NCI-H446 (cell line): ENCODE measurements at regions not wholly inside any gene's neighbourhood (a gene's known extent, or its start where the extent isn't known, plus 50 kb on each side); places are given as distances from the start of the nearest gene placed in this dataset.
"Not testable (repeated sequence)": the region's sequence is repeated elsewhere in the genome, so short reads cannot be mapped to it uniquely, and the experiment has no call there.

Experiments
- DNase-seq, 2 experiments: peaks; one replicate each; lab custom pipeline; 2025; lab: John Stamatoyannopoulos, UW

DNA sequence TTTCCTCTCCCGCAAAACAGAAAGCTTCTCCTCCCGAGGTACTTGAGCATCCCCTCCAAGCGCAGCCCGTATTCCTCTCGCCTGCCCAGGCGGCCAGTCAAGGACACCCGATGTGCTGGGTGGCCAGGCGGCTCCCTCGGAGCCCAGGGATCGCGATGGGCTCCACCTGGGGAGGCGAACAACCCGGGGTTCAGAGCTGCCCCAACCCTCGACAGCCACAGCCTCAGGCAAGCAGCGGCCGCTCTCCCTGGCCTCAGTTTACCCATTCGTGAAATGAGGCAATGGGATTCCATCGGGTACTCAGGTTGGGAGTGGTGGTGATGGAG lies 147.4 kb downstream of the CYP26A1 start:
- DNase-seq: no peak

DNA sequence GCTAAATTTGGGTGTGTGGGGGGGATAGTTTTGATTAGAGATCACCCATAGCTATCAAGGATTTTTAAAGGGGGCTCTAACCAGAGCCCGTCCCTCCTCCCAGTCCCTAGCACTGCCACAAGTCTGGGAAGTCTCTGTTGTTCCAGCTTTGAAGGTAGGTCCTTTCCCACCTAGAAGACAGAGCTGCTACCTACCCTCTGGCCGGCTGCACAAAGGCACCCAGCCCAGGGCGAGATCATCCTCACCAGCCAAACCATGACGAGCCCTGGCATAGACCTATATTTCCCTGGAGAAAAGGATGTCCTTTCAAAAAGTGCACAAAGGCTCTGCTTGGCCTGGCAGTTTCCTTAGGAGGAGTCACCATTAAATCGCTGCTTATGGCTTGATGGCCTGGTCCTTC lies 147.8 kb downstream of the CYP26A1 start:
- DNase-seq: no peak

- DNase-seq: no peak
Measured at GRCh38 chr10:93222211-93222754, 148.6 kb downstream of the CYP26A1 start.

DNA sequence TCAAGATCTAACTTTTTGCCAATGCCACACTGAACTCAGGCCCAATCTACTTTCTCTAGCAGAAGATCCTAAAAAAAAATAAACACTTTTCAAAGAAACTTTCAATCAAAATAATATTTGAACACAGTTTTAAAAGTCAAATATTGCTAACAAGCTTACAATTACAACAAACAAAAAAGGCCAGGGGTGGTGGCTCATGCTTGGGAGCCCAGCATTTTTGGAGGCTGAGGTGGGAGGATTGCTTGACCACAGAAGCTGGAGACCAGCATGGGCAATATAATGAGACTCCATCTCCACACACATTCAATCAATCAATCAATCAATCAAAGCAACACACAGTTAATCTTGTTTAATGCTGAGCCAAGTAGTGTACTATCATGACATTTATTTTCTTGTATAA lies 149.2 kb downstream of the CYP26A1 start:
- DNase-seq: no peak

GRCh38 chr10:93223336-93223735 lies 149.6 kb downstream of the CYP26A1 start:
- no peak for DNase-seq

GRCh38 chr10:93224005-93224779 lies 150.5 kb downstream of the CYP26A1 start:
- no peak for DNase-seq

DNA sequence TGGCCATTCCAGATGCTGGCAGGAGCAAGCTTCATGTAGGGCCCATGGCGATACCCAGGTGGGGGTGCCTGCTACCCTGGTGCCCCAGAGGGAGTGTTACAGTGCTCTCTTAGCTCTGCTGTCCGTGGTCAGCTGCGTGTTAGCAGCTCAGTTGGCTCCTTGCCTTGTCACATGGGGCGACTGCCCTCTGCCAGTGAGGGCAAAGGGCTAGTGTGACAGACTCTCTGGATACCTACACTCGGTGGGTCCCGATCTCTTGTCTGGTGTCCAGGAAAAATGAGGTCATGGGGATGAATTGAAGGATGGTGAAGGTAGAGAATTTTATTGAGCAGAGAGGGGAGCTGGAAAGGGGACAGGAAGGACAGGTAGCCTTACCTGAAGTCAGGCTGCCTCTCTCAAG lies 152.2 kb downstream of the CYP26A1 start:
- DNase-seq: no peak

DNA sequence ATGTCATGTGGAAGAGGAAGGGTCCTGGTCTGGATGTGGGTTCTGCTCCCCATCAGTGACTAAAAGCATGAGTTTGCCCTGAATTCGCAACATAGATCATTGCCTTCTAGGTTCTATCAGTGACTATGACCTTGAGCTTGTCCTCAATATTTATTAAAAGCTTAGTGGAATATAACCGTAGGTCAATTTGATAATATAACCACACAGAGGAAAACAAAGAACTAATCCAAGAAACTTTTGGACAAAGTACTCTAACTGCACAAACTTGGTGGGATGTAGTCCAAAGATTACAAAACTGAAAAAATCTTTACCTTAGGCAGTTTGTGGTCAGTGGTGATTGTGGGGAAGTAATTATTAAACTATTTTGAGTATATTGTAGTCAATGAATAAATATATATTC lies 152.9 kb downstream of the CYP26A1 start:
- DNase-seq: no peak

GRCh38 chr10:93230596-93230995 lies 156.9 kb downstream of the CYP26A1 start:
- DNase-seq: not testable (repeated sequence)

- DNase-seq: not testable (repeated sequence)
Measured at GRCh38 chr10:93232159-93232558, 158.5 kb downstream of the CYP26A1 start.

- DNase-seq: not testable (repeated sequence)
Measured at GRCh38 chr10:93234940-93235339, 161.2 kb downstream of the CYP26A1 start.

- no peak for DNase-seq
Measured at GRCh38 chr10:93235686-93236085, 162.0 kb downstream of the CYP26A1 start.

DNA sequence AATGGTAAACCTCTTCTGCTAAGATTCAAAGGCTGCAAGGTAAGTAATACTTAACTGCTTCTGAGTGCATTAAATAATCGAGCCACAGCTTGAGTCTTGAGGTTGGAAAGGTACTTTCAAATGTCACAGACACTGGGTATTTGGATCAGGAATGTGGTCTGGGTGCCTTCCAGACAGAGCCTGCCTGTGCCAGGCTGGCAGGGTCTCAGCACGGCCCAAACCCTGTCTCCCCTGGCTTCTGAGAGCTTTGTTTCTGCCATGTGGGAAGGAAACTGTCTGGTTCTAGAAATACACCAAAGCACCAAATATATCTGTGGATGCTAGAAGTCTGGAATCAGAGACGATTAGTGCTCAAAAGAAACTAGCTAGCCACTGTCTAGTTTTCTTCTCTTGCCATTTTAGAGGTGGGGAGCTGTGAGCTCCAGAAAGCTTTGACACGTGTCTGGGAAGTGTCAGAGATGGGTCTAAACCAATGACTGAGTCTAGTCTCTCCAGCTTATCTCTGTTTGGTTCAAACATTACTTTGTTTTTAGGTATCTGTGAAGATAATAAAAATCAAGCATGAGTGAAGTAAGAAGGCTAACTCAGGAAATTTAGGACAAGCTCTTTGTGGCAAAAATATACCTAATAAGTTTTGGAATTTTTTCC lies 162.8 kb downstream of the CYP26A1 start:
- no peak for DNase-seq

DNA sequence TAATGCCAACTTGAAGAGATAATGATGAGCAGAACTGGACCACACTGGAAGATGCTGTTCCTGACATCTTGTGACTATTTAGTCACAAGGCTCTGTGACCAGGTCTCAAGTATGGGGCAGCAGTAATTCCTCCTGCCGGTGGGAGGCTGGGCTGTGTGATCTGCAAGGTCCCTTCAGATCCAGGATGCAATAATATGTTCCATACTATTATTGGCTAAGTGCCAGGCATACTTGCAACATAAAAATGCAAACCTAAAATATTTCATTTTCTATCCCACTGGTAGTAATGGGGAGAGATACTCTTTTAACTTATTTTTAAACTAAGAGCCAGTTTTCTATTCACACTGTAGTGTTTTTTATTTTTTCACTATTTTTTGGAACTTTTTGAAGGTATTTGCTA lies 171.5 kb downstream of the CYP26A1 start:
- no peak for DNase-seq

- DNase-seq: no peak
Measured at GRCh38 chr10:93245779-93246178, 172.1 kb downstream of the CYP26A1 start.

DNA sequence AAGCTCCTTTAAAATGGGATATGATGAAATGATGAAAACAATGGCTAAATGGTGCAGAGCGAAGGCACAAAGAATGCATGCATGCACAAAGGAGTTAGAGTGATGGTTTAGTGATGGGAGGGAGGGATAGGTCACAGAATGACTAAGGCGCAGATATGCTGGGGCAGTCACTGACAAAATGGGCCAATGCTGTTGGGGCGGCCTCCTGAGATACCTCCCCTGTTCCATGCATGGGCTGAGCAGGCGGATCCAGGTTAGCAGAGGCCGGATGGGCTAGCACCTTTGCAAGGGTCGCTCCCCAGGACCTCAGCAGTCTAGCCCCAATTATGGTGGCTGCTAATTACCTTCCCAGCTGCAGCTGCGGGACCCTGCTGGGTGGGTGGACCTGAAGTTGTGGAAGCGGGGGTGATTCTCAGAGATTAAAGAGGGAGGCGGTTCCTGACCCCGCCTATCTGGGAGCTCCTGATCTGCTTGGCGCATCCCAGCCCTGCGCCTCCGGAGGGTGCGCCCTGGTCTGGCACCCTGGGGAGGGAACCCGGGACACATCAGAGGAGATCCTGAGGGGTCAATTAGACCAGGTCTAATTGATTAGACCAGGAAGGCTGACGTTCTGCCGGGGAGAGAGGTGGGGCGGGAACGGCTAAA lies 175.0 kb downstream of the CYP26A1 start:
- DNase-seq: no peak

DNA sequence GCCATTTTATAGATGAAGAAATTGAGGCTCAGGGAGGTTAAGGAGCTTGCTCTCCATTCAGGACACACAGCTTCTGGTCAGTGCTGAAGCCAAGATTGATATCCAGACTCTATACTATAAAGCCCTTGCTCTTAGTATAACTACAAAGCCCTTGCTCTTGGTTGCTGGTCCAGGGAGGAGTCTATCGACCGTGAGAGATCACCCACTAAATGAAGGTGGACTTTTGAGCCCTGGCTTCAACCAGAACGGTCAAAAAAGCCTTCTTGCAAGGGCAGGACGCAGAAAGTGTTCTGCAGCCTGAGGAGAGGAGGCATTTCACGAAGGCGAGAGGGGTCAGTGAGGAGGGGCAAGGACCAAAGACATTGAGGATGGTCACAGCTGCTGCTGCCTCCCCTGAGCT lies 176.3 kb downstream of the CYP26A1 start:
- no peak for DNase-seq

DNA sequence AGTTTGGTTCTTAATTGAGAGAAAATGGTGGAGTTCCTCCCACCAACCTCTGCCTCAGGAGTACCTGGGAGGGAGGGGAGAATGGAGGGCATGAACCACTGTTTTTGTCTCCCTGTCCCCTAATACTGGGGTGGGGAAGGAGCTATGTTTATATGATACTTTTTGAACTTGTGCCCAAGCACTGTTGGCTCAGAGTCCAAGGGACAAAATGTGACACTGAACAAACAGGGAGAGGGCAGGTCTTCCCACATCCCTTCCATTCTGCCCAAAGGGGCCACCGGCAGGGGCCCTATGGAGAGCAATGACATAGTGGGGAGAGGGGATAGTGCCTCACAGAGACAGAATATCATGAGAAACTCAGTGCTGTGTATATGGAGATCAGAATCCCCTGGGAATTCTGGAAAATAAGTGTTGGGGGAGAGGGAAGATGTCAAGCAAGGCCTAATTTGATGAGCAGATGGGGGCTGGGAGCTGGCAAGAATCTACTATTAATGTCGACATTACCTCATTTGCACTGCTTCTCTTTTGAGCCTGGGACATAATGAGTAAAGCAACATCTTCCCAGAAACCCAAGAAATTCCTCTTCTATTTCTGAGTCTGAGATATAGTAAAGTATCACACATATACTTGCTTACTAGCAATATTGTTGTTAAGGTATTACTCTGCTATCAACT lies 180.6 kb downstream of the CYP26A1 start:
- peak in 1 of 2 experiments; percentile 4 for DNase-seq

GRCh38 chr10:93255546-93255945 lies 181.9 kb downstream of the CYP26A1 start:
- DNase-seq: no peak
